HG03280 (cell line): ENCODE measurements at regions not wholly inside any gene's neighbourhood (a gene's known extent, or its start where the extent isn't known, plus 50 kb on each side); places are given as distances from the start of the nearest gene placed in this dataset.
"Not testable (repeated sequence)": the region's sequence is repeated elsewhere in the genome, so short reads cannot be mapped to it uniquely, and the experiment has no call there.

ENCODE experiments used
- ATAC-seq: cut with Tn5 transposase; IDR thresholded peaks from one replicate; pipeline ENCODE4 v1.9.1; 2021; ENCODE audit warnings: mild to moderate bottlenecking, moderate library complexity; ENCODE audit not compliant: unreplicated experiment

- ATAC-seq, result no peak
Measured at GRCh38 chr12:70008944-70009343, 183.9 kb downstream of the MYRFL start.

- ATAC-seq, result no peak
Measured at GRCh38 chr12:70011353-70011752, 186.3 kb downstream of the MYRFL start.

GRCh38 chr12:70013016-70013415 is 188.0 kb downstream of the MYRFL start:
- not testable (repeated sequence) for ATAC-seq

GRCh38 chr12:70028515-70028914 is 203.5 kb downstream of the MYRFL start:
- no peak for ATAC-seq

- no peak for ATAC-seq
Measured at GRCh38 chr12:70028918-70029317, 203.9 kb downstream of the MYRFL start.

DNA sequence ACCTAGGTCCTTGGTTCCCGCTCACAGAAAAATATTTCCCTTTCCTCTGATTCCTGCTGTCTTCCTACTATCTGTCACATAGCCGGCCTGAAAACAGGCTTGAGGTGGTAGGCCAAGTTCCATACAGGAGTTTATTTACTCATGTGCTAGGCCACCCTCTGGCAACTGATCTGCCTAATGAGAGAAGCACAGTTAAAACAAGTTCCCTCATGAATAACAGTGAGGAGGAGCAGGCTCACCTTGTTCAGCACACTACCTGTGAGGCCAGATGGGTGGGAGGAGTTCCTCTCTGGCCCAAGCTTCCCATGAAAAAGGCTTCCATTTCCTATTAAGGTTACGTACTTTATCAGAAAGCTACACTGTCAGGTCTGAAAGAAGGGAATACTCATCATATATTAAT is 206.0 kb downstream of the MYRFL start:
- no peak for ATAC-seq

- no peak for ATAC-seq
Measured at GRCh38 chr12:70032076-70032475, 207.0 kb downstream of the MYRFL start.

- no peak for ATAC-seq
Measured at GRCh38 chr12:70033310-70033709, 208.3 kb downstream of the MYRFL start.

DNA sequence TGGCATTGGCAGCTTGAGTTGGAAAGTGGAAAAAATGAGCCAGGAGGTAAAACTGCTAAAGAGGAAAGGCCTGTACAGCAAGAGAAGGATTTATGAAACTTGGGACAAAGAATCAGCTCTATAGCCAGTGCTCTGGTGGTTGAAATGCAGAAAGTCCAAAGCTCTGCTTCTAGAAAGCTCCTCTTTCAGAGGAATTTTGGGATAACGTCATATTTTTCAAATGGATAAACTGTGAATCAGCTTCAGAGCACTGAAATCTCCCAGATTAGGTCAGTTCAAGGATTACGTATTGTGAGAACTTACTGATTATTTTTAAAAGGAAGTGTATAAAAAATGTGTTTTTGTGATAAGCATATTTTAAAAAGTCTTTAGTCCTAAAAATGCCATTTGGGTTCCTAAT is 203.1 kb upstream of the CNOT2 start:
- ATAC-seq, result no peak

DNA sequence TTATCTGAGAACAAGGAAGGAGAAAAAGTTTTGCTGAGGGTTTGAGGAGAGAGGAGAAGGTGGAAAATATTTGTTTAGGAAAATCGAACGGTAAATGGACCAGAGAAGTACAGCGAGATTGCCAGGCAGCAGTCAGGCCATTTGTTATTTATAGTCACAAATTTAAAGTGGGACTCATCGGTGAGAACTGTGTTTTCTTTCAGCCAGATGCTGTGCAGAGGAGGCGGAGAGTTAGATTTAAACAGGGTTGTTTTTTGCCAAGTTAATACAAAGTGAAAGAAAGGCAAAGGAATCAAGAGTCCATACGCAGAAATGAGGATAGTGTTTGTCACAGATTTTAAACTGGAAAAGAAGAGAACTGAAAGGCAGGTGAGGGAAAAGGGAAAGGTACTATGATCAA is 200.6 kb upstream of the CNOT2 start:
- ATAC-seq, result no peak

GRCh38 chr12:70043490-70044138 is 199.6 kb upstream of the CNOT2 start:
- no peak for ATAC-seq

DNA sequence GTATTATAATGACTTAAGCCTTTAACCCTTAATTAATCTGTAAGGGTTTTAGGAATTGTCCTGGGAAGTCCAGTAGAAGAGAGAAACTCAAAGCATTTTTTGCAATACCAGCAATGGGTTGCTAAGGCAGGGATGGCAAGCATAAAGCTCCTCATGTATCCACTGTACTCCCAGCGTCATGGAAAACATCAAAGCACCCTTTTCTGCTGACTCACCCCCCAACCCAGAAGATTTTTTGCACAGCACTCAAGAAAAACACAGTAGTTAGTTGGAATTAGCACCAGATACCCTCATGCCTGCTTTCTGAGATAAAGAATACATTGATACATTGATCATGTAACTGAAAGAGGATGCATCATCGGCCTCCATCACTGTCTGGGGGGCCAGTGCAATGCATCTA is 199.1 kb upstream of the CNOT2 start:
- ATAC-seq, result no peak

- ATAC-seq, result no peak
Measured at GRCh38 chr12:70045036-70045435, 198.2 kb upstream of the CNOT2 start.

GRCh38 chr12:70045514-70045913 is 197.7 kb upstream of the CNOT2 start:
- ATAC-seq, result no peak

DNA sequence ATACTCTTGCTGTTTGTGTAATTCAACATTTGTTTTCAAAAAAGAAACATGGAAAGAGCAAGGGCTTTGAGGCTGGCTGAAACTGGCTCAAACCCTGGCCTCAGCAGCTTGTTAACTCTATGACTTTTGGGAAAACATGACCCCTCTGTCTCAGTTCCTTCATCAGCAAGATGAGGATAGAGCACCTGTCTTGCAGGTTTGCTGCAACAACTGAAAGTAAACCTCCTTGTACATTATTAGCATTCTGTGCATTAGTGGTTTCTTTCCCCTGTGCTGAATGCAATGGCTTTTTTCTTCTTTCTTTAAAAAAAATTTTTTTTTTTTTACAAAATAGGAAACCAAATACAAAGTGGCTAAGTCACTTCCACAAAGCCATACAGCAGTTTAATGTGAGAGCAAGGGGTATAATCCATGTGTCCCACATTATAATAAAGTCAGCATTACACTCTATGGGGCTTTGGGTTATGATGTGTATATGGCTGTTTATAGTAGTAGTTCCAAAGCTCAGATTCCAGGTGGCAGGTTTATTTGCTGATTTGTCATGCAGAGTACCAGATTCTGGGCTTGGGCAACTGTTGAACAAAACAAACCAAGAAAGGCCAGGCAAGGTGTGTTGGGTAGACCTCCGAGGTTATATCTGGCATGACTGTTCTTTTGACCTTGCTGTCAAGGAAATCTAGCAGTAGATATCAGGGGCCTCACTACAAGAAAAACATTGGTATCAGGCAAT is 194.5 kb upstream of the CNOT2 start:
- no peak for ATAC-seq

DNA sequence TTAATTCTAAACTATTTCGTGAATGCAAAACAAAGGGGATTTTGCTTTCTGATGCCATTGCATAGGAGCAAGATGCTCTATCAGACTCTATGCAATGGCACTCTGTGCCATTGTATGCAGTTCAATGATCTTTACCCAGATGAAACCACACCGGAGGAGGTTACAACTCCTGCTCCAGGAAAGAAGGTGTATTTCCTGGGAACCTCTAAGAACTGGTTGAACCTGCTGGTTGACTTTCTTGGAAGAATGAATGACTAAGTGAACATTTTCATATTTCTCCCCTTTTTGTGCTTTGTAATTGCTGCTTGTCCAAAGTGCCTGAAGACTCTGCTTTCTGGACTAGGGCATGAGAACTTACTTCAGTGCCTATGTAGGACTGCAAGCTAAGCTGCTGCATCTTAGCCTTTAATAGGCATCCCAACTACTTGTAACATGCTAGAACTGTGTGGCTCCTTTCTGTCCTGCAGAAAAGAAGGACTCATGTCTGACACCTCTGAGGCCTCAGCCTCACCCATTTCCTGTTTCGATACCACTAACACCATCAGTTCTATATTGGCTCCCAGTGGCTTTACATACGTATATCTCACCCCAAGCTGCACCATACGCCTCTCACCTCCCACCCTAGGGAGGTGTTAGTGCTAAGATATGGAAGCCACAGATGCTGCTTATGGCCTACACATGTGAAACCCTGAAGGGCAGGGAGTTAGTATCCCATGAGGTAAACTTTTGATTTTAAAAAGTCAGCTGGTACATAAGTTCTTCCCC is 193.5 kb upstream of the CNOT2 start:
- peak; percentile 66 for ATAC-seq

DNA sequence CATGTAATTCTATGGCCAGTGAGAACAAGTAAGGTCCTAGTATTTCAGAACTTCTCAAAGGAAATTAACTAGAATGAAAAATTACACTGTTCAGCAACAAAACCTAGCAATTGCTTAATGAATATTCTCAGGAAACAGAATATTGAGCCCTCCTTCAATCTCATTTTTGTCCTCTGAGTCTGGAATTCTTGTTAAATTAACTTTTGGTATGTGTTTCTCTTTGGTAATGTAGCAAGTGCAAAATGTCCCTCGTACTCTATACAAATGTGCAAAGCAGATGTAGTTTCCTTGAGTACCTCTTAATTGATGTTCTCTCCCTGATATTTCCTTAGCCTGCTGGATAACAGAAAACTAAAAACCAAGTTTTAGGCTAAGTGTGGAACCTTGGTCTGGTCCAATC is 190.8 kb upstream of the CNOT2 start:
- ATAC-seq, result no peak

- no peak for ATAC-seq
Measured at GRCh38 chr12:70052931-70053497, 190.2 kb upstream of the CNOT2 start.

DNA sequence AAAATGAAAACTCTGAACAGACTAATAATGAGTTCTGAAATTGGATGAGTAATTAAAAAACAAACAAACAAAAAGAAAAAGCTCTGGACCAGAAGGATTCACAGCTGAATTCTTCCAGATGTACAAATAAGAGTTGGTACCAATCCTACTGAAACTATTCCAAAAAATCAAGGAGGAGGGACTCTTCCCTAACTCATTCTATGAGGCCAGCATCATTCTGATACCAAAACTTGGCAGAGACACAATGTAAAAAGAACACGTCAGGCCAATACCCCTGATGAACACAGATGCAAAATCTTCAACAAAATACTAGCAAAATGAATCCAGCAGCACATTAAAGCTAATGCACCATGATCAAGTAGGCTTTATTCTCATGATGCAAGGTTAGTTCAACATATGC is 183.9 kb upstream of the CNOT2 start:
- no peak for ATAC-seq

DNA sequence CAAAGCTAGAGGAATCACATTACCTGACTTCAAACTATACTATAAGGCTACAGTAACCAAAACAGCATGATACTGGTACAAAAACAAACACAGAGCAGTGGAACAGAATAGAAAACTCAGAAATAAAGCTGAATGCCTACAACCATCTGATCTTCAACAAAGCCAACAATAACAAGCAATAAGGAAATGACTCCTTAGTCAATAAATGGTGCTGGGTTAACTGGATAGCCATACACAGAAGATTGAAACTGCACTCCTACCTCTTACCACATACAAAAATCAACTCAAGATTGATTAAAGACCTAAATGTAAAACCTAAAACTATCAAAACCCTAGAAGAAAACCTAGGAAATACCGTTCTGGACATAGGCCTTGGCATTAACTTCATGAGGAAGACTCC is 182.6 kb upstream of the CNOT2 start:
- ATAC-seq, result no peak

- no peak for ATAC-seq
Measured at GRCh38 chr12:70068743-70069142, 174.5 kb upstream of the CNOT2 start.
